AML-193 (cell line): ENCODE measurements at regions not wholly inside any gene's neighbourhood (a gene's known extent, or its start where the extent isn't known, plus 50 kb on each side); places are given as distances from the start of the nearest gene placed in this dataset.

Experiments used
- DNase-seq, 2 experiments: peaks; one replicate each; lab custom pipeline; 2025; lab: John Stamatoyannopoulos, UW

DNA sequence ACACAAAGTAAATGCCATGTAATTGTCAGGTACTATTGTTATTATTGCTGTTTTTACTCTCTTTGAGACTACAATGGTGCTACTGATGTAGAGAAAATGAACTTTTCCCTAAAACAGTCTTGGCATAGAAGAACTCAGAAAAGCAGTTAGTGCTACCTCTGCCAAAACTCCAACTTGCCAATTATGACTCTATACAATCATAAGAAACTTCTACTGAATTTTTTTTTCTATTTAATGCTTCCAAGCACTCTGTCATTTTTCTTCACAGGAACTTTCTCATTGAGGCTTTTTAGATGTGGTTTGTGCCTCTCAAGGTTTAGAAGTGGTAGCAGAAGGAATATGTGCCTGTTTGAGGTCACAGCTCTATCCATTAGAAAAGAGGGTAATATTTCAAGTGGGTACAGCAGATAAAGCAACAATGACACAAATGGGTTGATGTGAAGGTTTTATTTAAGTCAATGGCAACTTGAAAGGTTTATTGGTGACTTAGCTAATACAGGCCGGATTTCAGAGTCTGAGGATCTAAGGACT, 64.0 kb upstream of the FERD3L start:
- no peak for DNase-seq

- no peak for DNase-seq
Measured at GRCh38 chr7:19206721-19207120, 61.5 kb upstream of the FERD3L start.

- DNase-seq = no peak
Measured at GRCh38 chr7:19203686-19204085, 58.5 kb upstream of the FERD3L start.

DNA sequence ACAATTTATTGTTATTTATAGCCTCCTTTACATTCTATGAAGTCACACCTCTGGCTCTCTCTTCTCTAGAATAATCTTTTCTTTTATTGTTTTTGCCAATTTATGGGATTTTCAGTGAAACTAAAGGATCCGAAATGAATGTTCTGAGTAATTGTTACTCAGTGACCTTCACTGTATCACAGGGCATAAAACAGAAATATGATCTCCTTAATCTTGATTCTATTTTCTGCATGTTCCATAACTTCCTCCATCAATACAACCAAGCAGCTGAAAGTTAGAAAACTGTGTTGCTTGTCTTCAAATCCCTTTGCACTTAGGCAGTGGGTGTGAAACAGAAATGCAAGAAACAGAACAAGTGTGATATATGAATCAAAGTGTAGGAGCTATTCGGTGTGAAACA, 57.4 kb upstream of the FERD3L start:
- no peak for DNase-seq
